SH-SY5Y (cell line): ENCODE measurements at regions not wholly inside any gene's neighbourhood (a gene's known extent, or its start where the extent isn't known, plus 50 kb on each side); places are given as distances from the start of the nearest gene placed in this dataset.

ENCODE experiments used
- GATA2 ChIP-seq: IDR thresholded peaks from 2 replicates; pipeline ENCODE4 v1.6.1; 2011; ENCODE audit warnings: mild to moderate bottlenecking, low read depth, low read length
- GATA3 ChIP-seq: IDR thresholded peaks from 2 replicates; pipeline ENCODE4 v1.6.1; 2011; ENCODE audit warnings: low read depth, mild to moderate bottlenecking, low read length, moderate library complexity

DNA sequence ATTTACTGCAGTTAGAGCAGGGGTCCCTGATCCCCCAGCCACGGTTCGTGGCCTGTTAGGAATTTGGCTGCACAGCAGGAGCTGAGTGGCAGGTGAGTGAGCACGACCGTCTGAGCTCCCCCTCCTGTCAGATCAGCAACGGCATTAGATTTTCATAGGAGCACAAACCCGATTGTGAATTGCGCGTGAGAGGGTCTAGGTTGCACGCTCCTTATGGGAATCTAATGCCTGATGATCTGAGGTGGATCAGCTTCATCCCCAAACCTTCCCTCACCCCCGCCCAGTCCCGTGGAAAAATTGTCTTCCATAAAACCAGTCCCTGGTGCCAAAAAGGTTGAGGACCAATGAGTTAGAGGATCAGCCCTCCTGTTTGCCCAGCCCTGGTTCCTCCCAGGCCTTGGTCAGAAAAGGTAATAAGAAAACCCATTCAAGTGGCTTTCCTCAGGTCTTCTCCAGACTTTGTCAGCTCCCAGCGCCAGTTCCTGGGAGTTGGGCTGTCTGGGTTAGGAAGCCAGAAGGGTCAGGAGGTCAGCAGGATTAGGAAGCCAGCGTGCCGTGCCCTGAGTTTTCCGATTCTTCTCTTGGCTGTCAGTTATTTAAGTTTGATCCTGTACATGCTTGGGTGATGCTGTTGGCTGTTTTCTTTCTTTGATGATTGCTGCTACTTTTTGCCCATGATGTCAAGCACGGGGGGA is 139.9 kb upstream of the PMEPA1 start:
- TF ChIP-seq GATA2 (no peak), GATA3 (no peak)
